NCI-H1092 treated with DMSO at 0.1 percent for 48 hours (cell line): ENCODE measurements at regions not wholly inside any gene's neighbourhood (a gene's known extent, or its start where the extent isn't known, plus 50 kb on each side); places are given as distances from the start of the nearest gene placed in this dataset.

Experiments used
- DNase-seq: peaks from one replicate; lab custom pipeline; 2025; lab: John Stamatoyannopoulos, UW

- DNase-seq = no peak
Measured at GRCh38 chr10:10519674-10520073, 498.0 kb upstream of the CELF2 start.

GRCh38 chr10:10520491-10521385 lies 496.9 kb upstream of the CELF2 start:
- DNase-seq = no peak

GRCh38 chr10:10526846-10527245 lies 490.8 kb upstream of the CELF2 start:
- no peak for DNase-seq

- no peak for DNase-seq
Measured at GRCh38 chr10:10527861-10528562, 489.7 kb upstream of the CELF2 start.

GRCh38 chr10:10528563-10528910 lies 489.1 kb upstream of the CELF2 start:
- DNase-seq = no peak

- DNase-seq = no peak
Measured at GRCh38 chr10:10530313-10530712, 487.4 kb upstream of the CELF2 start.

GRCh38 chr10:10532236-10532635 lies 485.4 kb upstream of the CELF2 start:
- DNase-seq = no peak

GRCh38 chr10:10532826-10533225 lies 484.8 kb upstream of the CELF2 start:
- DNase-seq = no peak

GRCh38 chr10:10533437-10533836 lies 484.2 kb upstream of the CELF2 start:
- no peak for DNase-seq

- DNase-seq = no peak
Measured at GRCh38 chr10:10538326-10538725, 479.3 kb upstream of the CELF2 start.

GRCh38 chr10:10540398-10540797 lies 477.3 kb upstream of the CELF2 start:
- no peak for DNase-seq

GRCh38 chr10:10542477-10542876 lies 475.2 kb upstream of the CELF2 start:
- no peak for DNase-seq

- no peak for DNase-seq
Measured at GRCh38 chr10:10544890-10545289, 472.8 kb upstream of the CELF2 start.

GRCh38 chr10:10545771-10546170 lies 471.9 kb upstream of the CELF2 start:
- no peak for DNase-seq

GRCh38 chr10:10551596-10552301 lies 465.9 kb upstream of the CELF2 start:
- no peak for DNase-seq

- no peak for DNase-seq
Measured at GRCh38 chr10:10552948-10553347, 464.7 kb upstream of the CELF2 start.

GRCh38 chr10:10564081-10564794 lies 453.4 kb upstream of the CELF2 start:
- DNase-seq = no peak

GRCh38 chr10:10576937-10577336 lies 440.7 kb upstream of the CELF2 start:
- DNase-seq = no peak

GRCh38 chr10:10579709-10580108 lies 438.0 kb upstream of the CELF2 start:
- no peak for DNase-seq

- DNase-seq = no peak
Measured at GRCh38 chr10:10584161-10584560, 433.5 kb upstream of the CELF2 start.

- no peak for DNase-seq
Measured at GRCh38 chr10:10587744-10588393, 429.8 kb upstream of the CELF2 start.
